GM18517 (cell line): ENCODE measurements at regions not wholly inside any gene's neighbourhood (a gene's known extent, or its start where the extent isn't known, plus 50 kb on each side); places are given as distances from the start of the nearest gene placed in this dataset.

Experiments used
- ATAC-seq: cut with Tn5 transposase; IDR thresholded peaks from one replicate; pipeline ENCODE4 v1.9.1; 2021; ENCODE audit warnings: mild to moderate bottlenecking, moderate library complexity; ENCODE audit not compliant: unreplicated experiment

GRCh38 chr2:15834381-15835031, 105.8 kb upstream of the MYCN start:
- ATAC-seq: no peak

GRCh38 chr2:15835991-15836688, 104.2 kb upstream of the MYCN start:
- ATAC-seq: no peak

DNA sequence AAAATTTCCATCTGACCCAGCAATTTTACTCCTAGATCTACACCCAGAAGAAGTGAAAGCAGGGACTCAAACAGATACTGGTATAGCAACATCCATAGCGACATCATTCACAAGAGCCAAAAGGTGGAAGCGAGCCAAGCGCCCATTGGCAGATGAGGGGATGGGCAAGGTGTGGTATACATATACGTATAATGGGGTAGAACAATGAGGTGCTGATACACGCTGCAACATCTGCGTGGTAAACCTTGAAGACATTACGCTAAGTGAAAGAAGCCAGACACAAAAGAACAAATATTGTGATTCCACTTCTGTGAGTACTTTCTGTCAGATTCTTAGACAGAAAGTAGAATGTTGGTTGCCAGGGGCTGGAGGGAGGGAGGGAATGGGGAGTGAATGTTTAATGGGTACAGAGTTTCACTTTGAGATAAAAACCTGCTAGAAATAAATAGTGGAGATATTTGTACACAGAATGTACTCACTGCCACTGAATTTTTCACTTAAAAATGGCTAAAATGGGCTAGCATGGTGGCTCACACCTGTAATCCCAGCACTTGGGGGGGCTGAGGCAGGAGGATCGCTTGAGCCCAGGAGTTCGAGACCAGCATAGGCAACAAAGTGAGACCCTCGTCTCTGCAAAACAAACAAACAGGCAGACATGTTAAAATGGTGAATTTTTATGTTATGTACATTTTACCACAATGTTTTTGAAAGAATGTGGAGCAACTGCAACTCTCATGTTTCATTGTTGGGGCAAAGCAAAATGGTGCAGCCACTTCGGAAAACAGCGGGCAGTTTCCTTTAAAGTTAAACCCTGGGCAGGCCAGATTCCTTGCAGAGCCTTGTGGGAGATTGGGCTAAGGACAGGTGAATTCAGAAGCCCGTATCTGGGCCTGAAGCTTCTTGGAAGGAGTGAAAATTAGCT, 103.4 kb upstream of the MYCN start:
- no peak for ATAC-seq

DNA sequence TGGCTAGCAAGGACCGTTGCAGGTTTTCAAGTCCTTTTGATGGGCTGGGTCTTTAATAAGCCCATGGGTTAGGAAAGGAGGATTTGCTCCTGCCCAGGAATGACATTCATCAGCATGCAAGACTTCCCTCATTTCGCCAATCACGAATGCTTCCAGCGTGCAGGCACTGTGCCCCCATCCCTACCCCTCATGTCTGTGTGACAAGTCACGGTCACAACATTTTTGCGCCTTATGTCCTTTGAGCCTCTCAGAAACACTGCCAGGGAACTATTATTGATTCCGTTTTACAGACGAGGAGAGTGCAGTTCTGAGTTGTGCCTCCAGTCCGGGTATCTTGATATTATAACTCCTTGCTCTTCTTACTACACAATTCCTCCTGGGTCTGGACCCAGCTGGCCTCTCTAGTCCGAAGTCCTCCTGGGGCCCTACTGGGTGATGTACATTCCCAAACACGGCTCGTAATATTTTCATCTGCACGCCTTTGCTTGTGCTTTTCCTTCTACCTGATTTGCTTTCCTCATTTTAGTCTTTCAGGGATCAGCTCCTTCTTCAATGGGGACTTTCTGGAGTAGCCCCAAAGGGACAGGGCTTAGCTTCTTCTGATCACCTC, 101.8 kb upstream of the MYCN start:
- ATAC-seq: no peak

DNA sequence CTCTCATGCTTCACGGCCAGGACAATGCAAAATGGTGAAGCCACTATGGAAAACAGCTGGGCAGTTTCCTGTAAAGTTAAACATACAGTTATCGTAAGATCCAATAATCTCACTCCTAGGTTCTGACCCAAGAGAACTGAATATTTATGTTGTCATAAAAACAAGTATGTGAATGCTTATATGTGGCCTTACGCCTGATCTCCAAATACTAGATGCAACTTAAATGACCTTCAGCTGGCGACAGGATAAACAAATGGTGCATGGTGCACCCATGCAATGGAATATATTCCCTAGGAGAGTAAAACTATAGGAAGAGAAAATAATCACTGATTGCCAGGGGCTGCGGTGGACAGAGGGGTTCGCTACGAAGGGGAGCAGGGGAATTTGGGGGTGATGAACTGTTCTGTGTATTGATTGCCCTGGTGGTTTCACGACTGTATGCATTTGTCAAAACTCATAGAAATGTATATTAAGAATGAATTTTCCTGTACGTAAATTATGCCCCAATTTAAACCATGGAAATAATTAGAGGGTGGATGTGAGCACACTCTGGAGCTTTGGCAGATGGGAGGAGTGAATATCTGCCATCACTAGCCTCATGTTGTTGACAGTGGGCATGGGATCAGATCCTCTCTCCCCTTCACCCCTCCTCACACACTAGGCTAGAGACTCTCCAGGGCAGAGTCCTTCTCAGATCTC, 100.8 kb upstream of the MYCN start:
- no peak for ATAC-seq

DNA sequence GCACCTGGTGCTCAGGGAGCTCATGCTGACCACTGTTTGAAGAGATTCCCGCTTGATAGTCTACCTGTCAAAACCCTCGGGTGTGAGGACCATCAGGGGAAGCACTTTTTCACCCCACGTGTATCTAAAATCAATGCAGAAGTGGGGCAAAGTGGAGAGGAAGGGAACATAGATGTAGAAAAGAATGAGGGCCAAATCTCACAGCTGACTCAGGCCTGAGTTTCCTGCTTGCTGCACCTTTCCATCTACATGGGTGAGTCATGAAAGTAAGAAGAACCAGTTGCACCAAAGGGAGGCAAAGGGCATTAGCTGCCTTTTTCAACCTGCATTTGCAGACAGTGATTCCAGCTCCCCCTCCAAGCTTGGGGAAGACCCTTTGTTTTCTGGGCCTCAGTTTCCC, 100.2 kb upstream of the MYCN start:
- no peak for ATAC-seq

DNA sequence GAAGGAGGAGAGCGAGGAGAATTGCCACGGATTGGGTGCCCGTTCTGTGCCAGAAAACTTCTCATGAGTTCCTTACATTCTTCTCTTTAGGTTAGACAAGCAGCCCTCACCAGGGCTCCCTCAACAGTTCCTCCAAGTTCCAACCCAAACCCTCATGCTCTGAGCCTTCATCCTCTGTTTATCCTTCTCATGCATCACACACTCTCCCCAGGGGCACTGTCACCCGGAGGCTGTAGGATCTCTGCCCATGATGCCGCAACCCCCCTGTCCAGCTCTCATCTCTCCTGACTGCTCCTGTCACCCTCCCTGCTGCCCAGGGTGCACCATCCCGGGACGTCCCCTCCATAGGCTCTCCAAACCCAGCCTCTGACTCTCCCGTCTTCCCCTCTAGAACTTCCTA, 99.4 kb upstream of the MYCN start:
- no peak for ATAC-seq

DNA sequence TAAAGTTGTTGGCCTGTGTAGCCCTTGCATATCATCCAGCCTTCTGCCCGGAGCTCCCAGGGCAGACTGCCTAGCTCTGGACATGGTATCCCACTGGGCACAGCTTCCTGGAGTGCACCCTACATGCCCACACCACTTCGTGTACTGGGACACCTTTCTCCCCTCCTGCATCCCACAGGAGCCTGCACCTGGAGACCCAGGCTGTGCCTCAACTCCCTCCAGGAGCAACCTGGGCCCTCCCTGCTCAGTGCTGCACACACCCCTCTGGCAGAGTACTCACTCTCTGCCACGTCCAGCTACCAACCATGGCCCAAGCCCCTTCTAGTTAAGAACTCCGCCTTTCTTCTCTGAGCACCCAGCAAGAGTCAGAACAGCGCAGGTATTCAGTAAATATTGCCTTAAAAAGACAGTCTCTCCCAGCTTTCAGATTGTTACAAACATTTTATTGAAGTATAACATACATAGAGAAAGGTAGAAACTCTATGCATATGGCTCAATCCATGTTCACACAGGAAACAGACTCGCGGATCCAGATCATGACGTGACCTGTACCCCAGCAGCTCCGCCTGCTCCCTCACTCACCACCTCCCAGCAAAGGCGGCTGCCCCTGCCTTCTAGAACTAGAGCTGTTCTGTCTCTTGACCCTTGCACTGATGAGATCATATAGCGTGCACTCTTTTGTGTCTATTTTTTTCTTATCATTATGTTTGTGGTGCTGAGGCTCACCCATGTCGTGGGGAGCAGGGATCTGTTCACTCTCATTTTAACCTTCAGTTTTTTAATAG, 98.4 kb upstream of the MYCN start:
- no peak for ATAC-seq

DNA sequence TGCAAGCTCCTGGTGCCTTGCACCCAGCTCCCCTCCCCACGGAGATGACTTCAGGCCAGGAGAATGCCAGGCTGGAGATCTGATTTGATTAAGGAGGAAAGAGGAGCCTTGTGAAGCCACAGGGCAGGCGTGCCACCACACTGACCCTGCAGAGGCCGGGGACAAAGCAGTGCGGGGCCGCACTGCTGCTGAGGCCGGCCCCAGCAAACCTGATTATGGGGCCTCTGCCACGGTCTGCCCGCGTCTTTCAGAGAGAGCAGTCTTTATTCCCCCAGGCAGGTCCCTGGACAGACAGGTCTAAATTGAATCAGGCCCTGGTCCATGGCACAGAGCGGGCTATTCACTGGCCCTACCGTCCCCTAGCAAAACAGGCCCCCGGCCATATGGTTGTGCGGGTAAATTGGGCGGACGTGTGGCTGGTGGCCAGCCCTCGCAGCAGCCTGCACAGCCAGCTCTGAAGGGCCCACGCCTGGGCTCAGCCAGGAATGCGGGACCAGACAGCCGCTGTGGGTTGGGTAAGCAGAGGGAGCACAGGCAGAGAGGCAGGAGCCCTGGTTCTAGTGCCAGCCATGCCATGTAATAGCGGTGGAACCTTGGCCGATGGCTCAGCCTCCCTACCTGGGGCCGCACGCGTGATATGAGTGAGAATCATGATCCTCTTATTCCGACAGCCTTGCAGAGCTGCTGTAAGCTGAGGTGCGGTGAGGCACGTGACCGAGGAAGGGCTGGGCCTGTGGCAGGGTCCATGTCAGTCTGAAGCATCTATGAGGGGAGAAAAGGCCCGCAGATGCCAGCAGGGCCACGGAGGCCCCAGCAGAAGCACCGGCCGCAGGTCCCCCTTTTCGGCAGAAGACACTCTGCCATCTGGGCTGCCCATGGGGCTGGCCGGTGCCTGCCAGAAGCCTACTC, 97.3 kb upstream of the MYCN start:
- ATAC-seq: no peak

GRCh38 chr2:15844211-15844801, 96.0 kb upstream of the MYCN start:
- ATAC-seq: no peak

GRCh38 chr2:15845294-15845693, 95.1 kb upstream of the MYCN start:
- no peak for ATAC-seq

- no peak for ATAC-seq
Measured at GRCh38 chr2:15845737-15846405, 94.5 kb upstream of the MYCN start.

DNA sequence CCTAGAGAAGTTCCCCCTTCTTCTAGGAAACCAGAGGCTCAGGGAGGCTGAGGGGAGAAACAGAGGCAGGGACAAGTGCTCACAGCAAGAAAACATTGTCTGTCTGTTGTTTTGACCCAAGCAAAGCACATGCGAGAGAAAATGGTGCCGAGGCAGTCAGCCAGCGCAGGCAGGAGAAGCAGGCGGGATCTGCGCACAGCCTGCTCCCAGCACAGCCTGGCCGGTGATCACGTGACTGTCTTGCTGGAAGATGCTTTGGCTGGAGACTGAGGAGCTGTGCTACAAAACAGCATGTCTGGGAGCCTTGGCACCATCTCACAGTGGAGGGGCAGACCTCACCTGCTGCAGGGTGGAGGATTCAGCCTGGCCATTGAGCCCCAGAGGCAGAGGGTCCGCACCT, 93.7 kb upstream of the MYCN start:
- no peak for ATAC-seq

GRCh38 chr2:15850534-15850933, 89.8 kb upstream of the MYCN start:
- ATAC-seq: no peak

- no peak for ATAC-seq
Measured at GRCh38 chr2:15851076-15851693, 89.2 kb upstream of the MYCN start.

- ATAC-seq: no peak
Measured at GRCh38 chr2:15852811-15853210, 87.5 kb upstream of the MYCN start.

GRCh38 chr2:15853903-15854302, 86.4 kb upstream of the MYCN start:
- no peak for ATAC-seq
